GM18511 (cell line): ENCODE measurements at regions not wholly inside any gene's neighbourhood (a gene's known extent, or its start where the extent isn't known, plus 50 kb on each side); places are given as distances from the start of the nearest gene placed in this dataset.

Source experiments
- ATAC-seq: cut with Tn5 transposase; IDR thresholded peaks from one replicate; pipeline ENCODE4 v1.9.1; 2021; ENCODE audit warnings: mild to moderate bottlenecking, moderate library complexity; ENCODE audit not compliant: unreplicated experiment

DNA sequence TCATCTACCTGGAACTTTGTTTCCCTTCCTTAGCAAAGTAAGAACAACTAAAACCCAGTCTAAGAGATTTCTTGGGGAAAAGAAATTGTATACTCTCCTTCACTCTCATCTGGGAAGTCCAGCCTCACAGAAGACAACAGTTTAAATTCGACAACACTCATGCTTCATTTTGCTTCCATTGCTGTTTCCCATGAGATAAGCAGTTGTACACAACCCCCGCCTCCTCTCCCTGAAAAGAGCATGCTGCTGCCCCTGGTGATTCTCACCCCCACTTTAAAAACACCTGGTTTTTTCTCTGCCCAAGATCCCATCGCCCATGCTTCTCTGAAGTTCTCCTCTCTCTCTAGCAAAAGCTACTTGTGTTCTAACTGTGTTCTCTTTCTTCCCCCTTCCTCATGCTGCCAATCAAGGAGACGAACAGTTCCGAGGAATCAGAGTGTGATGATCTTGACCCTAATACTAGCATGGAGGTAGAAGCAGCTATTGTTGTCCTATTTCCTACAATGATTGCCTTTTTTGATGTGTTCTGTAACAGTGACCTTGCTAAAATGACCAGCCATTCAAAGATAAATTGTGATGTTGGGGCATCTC is 51.1 kb upstream of the UMPS start:
- ATAC-seq: no peak
